ENCODE measurements at regions not wholly inside any gene's neighbourhood (a gene's known extent, or its start where the extent isn't known, plus 50 kb on each side); places are given as distances from the start of the nearest gene placed in this dataset.

DNA sequence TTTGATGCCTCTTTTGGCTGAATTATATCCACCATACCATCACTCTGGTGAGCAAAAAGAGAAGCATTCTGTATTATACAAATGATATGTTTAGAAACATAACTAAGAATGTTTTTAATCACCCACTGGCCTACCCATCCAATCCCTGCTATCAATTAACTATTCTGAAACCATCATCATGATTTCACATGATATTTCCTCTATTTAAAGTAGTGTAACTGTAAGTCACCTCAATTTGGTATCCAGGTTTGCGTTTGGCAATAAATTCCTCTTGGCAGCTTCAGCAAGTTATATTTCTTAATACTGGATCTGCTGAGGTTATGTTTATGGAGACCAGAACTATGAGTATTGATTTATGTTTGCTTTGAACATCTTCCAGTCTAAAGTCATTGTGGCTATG, 332.1 kb downstream of the UTRN start:
- DNase-seq (ENCODE audit: low read depth) = peak; percentile 48
- TF ChIP-seq, protein P1, sequence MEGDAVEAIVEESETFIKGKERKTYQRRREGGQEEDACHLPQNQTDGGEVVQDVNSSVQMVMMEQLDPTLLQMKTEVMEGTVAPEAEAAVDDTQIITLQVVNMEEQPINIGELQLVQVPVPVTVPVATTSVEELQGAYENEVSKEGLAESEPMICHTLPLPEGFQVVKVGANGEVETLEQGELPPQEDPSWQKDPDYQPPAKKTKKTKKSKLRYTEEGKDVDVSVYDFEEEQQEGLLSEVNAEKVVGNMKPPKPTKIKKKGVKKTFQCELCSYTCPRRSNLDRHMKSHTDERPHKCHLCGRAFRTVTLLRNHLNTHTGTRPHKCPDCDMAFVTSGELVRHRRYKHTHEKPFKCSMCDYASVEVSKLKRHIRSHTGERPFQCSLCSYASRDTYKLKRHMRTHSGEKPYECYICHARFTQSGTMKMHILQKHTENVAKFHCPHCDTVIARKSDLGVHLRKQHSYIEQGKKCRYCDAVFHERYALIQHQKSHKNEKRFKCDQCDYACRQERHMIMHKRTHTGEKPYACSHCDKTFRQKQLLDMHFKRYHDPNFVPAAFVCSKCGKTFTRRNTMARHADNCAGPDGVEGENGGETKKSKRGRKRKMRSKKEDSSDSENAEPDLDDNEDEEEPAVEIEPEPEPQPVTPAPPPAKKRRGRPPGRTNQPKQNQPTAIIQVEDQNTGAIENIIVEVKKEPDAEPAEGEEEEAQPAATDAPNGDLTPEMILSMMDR (conservative IDR thresholded peaks at IDR 0.05; ENCODE audit: low read length) = no peak
- H3K4me3 ChIP-seq (ENCODE audit: low read length) = no peak overlapping the region

DNA sequence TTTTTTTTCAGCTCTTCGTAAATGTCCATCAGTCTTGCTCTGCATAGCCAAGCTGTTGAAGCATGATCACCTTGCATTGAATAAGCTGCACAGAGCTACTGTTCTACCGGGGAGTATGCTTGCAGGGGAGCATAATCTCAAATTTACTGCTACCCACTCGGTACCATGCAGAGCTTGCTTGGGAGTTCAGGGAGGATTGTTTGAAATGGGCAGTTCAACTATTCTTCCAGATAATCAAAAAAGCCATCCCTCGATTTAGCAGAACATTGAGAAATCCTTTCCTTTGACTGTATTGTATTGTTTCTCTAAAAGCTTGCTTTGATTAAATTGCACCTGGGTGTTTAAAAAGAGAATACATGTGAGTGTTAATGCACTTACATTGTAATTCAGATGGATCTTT, 332.6 kb downstream of the UTRN start:
- DNase-seq (ENCODE audit: low read depth) = no peak
- no peak overlapping the region for H3K4me3 ChIP-seq (ENCODE audit: low read length)
- TF ChIP-seq, protein P1 (conservative IDR thresholded peaks at IDR 0.05; ENCODE audit: low read length) = no peak

DNA sequence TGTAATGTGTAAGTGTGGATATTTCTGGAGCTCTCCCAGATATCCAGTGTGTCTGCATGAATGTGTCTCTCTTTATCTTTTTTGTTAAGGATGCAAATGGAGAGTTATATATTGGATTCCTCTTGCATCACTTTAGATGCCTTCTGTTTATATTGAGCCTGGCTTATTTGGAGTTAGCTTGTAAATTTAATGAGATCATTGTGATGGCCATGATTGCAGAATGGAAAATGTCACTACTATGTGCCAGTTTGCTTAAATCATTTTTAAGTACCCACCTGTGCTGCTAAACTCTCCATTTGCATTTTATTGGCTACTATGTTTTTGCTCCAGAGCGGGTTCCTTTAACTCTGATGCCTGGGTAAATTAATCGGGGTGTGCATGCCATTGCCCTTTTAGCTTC, 334.8 kb downstream of the UTRN start:
- H3K4me3 ChIP-seq (ENCODE audit: low read length) = no peak overlapping the region
- no peak for DNase-seq (ENCODE audit: low read depth)
- TF ChIP-seq, protein P1 (conservative IDR thresholded peaks at IDR 0.05; ENCODE audit: low read length) = no peak

DNA sequence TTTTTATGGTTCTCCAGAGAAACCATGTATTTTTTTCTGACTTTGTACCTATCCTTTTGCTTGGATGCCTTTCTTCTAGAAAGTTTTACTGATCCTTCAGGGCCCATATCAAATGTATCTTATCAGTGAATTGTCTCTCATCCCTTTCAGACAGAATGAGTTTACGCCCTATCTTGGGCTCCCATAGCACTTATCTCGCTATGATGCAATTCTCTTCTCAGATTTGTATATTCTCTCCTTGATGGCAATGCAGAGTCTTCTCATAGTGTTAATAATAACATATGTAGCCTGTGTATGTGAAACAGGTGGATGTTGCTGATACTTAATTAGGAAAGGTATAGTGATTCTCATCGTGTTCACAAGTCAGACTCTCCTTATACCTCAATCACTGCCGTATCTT, 336.2 kb downstream of the UTRN start:
- no peak for DNase-seq (ENCODE audit: low read depth)
- no peak overlapping the region for H3K4me3 ChIP-seq (ENCODE audit: low read length)
- TF ChIP-seq, protein P1 (conservative IDR thresholded peaks at IDR 0.05; ENCODE audit: low read length) = no peak

DNA sequence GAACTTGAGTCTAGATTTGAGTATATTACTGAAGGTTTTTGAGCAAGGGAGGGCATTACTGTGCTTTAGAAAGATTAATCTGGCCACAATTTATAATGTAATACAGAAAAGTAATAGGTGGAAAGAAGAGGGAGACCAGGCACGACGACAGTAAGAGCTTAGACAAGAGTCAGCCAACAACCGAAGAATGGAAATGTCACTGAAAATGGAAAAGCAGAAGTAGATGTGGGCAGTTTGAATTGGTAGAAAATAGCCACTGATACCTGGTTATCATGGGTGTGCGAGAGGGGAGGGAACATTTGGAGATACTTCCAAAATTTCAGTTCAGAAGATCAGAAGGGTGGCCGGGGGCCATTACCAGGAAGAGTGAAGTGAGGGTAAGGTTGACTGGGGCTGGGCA, 339.1 kb downstream of the UTRN start:
- H3K4me3 ChIP-seq (ENCODE audit: low read length) = no peak overlapping the region
- TF ChIP-seq, protein P1 (conservative IDR thresholded peaks at IDR 0.05; ENCODE audit: low read length) = no peak
- DNase-seq (ENCODE audit: low read depth) = no peak

DNA sequence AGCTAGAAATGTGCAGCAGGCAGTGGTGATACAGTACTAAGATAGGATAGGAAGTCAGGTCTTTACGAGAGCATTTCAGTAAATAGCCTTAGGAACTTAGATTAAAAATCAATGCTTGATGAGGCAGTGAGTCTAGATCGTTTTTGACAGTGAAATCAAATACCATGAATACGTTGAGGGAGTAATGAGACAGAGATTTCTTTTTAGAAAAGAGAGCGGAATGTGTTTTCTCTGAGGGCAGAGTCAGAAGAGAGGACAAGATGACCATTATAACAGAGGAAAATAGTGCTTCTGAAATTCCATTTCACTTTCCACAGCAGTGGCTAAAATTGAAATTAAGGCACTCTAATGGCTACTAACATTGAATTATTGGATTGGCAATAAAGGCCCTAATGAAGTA, 339.6 kb downstream of the UTRN start:
- TF ChIP-seq, protein P1 (conservative IDR thresholded peaks at IDR 0.05; ENCODE audit: low read length) = no peak
- DNase-seq (ENCODE audit: low read depth) = no peak
- H3K4me3 ChIP-seq (ENCODE audit: low read length) = no peak overlapping the region

DNA sequence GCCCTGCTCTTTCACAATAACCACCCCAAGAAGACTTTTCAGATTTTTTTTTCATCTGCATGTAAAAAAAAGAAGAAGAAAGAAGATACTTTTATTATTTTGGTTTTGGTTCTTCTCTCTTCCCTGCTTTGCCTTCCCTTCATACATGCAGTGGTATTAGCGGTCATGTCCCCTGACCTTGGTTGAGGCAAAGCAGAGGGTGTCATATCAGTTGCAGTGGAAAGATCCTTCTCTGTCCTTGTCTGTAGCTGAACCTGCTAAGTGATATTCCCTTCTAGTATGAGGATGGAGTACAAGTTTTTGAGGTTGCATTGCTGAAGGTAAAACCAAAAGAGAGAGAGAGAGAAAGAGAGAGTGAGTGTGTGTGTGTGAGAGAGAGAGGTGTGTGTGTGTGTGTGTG, 345.7 kb downstream of the UTRN start:
- DNase-seq (ENCODE audit: low read depth) = no peak
- no peak overlapping the region for H3K4me3 ChIP-seq (ENCODE audit: low read length)
- TF ChIP-seq, protein P1 (conservative IDR thresholded peaks at IDR 0.05; ENCODE audit: low read length) = no peak

All from AG10803 (cell line).